Coronary artery (tissue), 2 donors: ENCODE measurements at regions not wholly inside any gene's neighbourhood (a gene's known extent, or its start where the extent isn't known, plus 50 kb on each side); places are given as distances from the start of the nearest gene placed in this dataset.

ENCODE experiments used
- DNase-seq: peaks from one replicate; pipeline ENCODE4 v3.0.0-alpha.2; 2017; ENCODE audit warnings: low spot score
- H3K27ac ChIP-seq, 2 donors: fragments of 200-600 bp; sonication (generic); one replicate each; pipeline ENCODE4 v1.5.1; 2016 to 2019
- H3K4me3 ChIP-seq: fragments of 200-600 bp; sonication (generic); 2 replicates; pipeline ENCODE4 v1.5.1; 2016; ENCODE audit warnings: mild to moderate bottlenecking, moderate library complexity
- TF ChIP-seq, protein P1 (sequence below): fragments of 200-600 bp; sonication (generic); IDR thresholded peaks from one replicate; pipeline ENCODE4 v1.5.1; 2019; ENCODE audit warnings: antibody characterized with exemption

DNA sequence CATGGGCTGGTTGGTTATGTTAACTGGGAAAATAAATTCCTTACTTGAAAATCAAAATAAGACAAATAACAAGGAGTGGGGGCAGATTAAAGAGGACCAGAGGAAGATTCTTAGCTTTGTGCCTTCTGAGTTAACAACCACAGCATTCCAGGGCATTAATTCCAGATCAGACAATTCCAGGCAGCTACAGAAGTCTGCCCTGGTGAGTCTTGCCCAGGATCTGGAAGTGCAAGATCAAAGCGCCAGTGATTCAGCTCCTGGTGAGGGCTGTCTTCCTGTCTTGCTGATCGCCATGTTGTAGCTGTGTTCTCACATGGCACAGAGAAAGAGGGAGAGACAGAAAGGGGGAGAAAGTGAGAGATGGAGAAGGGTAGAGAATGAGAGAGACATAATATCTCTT lies 65.6 kb downstream of the ANXA2R start:
- DNase-seq, result no peak
- TF ChIP-seq, protein P1, sequence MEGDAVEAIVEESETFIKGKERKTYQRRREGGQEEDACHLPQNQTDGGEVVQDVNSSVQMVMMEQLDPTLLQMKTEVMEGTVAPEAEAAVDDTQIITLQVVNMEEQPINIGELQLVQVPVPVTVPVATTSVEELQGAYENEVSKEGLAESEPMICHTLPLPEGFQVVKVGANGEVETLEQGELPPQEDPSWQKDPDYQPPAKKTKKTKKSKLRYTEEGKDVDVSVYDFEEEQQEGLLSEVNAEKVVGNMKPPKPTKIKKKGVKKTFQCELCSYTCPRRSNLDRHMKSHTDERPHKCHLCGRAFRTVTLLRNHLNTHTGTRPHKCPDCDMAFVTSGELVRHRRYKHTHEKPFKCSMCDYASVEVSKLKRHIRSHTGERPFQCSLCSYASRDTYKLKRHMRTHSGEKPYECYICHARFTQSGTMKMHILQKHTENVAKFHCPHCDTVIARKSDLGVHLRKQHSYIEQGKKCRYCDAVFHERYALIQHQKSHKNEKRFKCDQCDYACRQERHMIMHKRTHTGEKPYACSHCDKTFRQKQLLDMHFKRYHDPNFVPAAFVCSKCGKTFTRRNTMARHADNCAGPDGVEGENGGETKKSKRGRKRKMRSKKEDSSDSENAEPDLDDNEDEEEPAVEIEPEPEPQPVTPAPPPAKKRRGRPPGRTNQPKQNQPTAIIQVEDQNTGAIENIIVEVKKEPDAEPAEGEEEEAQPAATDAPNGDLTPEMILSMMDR, result no peak
- no peak overlapping the region for H3K27ac ChIP-seq
- no peak overlapping the region for H3K4me3 ChIP-seq

DNA sequence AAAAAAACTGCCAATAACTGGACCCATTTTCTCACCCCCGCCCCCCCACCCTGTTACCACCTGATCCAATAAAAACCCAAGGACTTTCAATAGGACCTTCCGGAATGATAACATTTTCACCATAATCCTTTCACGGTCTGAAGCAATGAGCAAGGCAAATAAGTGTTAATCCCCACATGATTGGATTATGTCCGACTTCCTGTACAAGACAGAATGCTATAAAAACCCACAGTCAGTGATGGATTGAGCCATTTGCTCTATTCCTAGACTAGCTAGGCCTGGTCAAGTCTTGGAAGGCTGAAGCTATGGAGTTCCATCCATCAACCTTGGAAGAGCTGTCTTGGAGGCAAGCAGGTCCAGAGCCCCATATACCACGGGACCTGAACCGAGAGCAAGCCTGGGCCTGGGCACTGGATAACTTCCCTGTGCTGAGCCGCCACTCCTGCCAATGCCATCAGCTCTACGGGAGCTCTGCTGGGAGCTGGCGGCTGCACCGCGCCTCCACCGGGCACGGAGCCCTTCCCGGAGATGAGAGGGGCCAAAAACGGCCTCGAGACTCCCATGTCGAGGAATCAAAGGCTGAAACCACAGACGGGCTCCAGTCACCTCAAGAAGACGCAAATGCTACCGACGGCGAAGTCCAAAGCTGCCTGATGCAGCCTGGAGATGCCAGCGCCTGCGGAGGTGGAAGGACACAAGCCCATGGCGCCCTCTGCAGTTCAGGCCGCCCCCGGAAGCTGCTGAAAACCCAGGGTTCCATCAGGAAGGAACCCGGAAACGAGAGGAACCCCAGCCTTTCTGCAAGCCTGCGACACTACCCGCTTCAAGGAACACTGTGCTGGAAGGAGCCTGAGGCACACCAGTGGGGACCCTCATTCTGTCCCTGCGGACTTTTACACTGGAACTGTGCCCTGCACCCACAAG lies 69.2 kb downstream of the ANXA2R start:
- Histone ChIP-seq H3K4me3 (no peak overlapping the region), H3K27ac (no peak overlapping the region)
- TF ChIP-seq, protein P1, result no peak
- no peak for DNase-seq

DNA sequence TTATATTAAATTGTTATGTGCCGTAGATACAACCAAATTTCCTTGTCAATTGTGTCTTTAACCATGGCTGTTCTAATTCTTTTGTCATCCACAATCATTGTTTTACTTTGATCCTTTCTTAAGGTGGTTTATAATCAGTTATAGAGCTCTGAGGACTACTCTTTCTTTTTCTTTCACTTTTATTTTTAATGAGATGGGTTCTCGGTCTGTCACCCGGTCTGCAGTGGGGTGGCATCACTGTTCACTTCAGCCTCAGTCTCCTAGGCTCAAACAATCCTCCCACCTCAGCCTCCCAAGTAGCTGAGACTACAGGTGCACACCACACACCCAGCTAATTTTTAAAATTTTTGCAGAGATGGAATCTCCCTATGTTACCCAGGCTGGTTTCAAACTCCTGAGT lies 74.2 kb downstream of the ANXA2R start:
- H3K4me3 ChIP-seq, result no peak overlapping the region
- no peak for DNase-seq
- H3K27ac ChIP-seq, result no peak overlapping the region
- TF ChIP-seq, protein P1, result no peak

DNA sequence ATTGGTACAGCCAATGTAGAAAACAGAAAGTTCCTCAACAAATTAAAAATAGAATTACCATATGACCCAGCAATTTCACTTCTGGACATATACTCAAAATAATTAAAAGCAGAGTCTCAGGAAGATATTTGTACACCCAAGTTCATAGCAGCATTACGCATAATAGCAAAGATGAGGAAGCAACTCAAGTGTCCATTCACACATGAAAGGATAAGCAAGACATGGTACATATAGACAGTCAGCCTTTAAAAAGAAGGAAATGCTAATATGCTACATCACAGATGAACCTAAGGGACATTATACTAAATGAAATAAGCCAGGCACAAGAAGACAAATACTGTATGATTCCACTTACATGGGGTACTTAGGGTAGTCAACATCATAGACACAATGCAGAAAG lies 76.7 kb downstream of the ANXA2R start:
- DNase-seq, result no peak
- no peak overlapping the region for H3K27ac ChIP-seq
- TF ChIP-seq, protein P1, result no peak
- no peak overlapping the region for H3K4me3 ChIP-seq

- Histone ChIP-seq H3K27ac (no peak overlapping the region), H3K4me3 (no peak overlapping the region)
- no peak for DNase-seq
- TF ChIP-seq, protein P1, result no peak
Measured at GRCh38 chr5:42962124-42962523, 78.0 kb downstream of the ANXA2R start.

DNA sequence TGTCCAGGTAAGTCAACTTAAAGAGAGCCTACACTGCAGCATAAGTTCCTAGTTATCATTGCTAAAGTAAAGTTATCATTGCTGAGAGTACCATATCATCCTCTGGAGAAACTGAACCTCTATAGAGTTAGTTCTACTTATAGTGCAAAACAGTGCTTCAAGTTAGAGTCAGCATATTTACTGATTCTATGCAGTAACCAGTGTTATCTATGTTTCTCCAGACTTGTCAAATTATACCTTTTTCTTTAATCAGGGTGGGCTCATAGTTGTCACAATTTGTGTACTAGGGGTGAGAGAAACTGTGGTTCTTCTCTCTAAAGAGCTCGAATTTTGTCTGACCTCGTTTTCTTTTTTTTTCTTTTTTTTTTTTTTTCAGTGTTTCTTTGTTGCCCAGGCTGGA lies 79.6 kb downstream of the ANXA2R start:
- DNase-seq, result no peak
- Histone ChIP-seq H3K4me3 (no peak overlapping the region), H3K27ac (no peak overlapping the region)
- TF ChIP-seq, protein P1, result no peak

GRCh38 chr5:42956551-42956950 lies 83.6 kb downstream of the ANXA2R start:
- Histone ChIP-seq H3K4me3 (no peak overlapping the region), H3K27ac (no peak overlapping the region)
- TF ChIP-seq, protein P1, result no peak
- DNase-seq, result no peak
